GM23338 (cell line): ENCODE measurements at regions not wholly inside any gene's neighbourhood (a gene's known extent, or its start where the extent isn't known, plus 50 kb on each side); places are given as distances from the start of the nearest gene placed in this dataset.

ENCODE experiments used
- ATAC-seq: fragments of 200-7000 bp; cut with Tn5 transposase; 3 replicates; pipeline ENCODE4 v1.9.1; 2020
- DNase-seq: peaks from one replicate; pipeline ENCODE4 v3.0.0-alpha.2; 2015; ENCODE audit warnings: low spot score
- H2AFZ ChIP-seq: fragments of 200-600 bp; sonication (generic); 2 replicates; pipeline ENCODE4 v1.8.0; 2016; ENCODE audit warnings: antibody characterized with exemption, mild to moderate bottlenecking, moderate library complexity
- H3F3A ChIP-seq: fragments of 200-600 bp; sonication (generic); replicated peaks from 2 replicates; pipeline ENCODE4 v1.8.0; 2017; ENCODE audit warnings: antibody characterized with exemption, mixed run types, low read depth
- H3K27ac ChIP-seq: fragments of 200-600 bp; sonication (generic); 2 replicates; pipeline ENCODE4 v1.6.1; 2016; ENCODE audit warnings: low read depth
- H3K27me3 ChIP-seq: fragments of 200-600 bp; sonication (generic); 2 replicates; pipeline ENCODE4 v1.8.0; 2016; ENCODE audit warnings: mild to moderate bottlenecking, mixed run types, moderate library complexity; ENCODE audit not compliant: insufficient read depth
- H3K36me3 ChIP-seq: fragments of 200-600 bp; sonication (generic); 2 replicates; pipeline ENCODE4 v1.8.0; 2016; ENCODE audit warnings: mild to moderate bottlenecking; ENCODE audit not compliant: insufficient read depth
- H3K4me1 ChIP-seq: fragments of 200-600 bp; sonication (generic); 2 replicates; pipeline ENCODE4 v1.8.0; 2016; ENCODE audit warnings: mild to moderate bottlenecking, moderate library complexity; ENCODE audit not compliant: insufficient read depth
- H3K4me2 ChIP-seq: fragments of 200-600 bp; sonication (generic); 2 replicates; pipeline ENCODE4 v1.7.1; 2017; ENCODE audit warnings: mixed run types
- H3K4me3 ChIP-seq: fragments of 200-600 bp; sonication (generic); 2 replicates; pipeline ENCODE4 v1.6.1; 2016; ENCODE audit warnings: mixed run types
- H3K79me2 ChIP-seq: fragments of 200-600 bp; sonication (generic); replicated peaks from 2 replicates; pipeline ENCODE4 v1.8.0; 2017; ENCODE audit warnings: mild to moderate bottlenecking; ENCODE audit not compliant: insufficient read depth
- H3K9me2 ChIP-seq: fragments of 200-600 bp; sonication (generic); 2 replicates; pipeline ENCODE4 v1.8.0; 2017; ENCODE audit not compliant: insufficient read depth
- H4K20me1 ChIP-seq: fragments of 200-600 bp; sonication (generic); replicated peaks from 2 replicates; pipeline ENCODE4 v1.8.0; 2017; ENCODE audit warnings: mild to moderate bottlenecking; ENCODE audit not compliant: insufficient read depth
- H3K27ac Mint-ChIP-seq: 2 replicates; pipeline ENCODE4 v1.8.0; 2020; ENCODE audit warnings: inconsistent platforms, mild to moderate bottlenecking, moderate library complexity, mixed read lengths
- H3K27me3 Mint-ChIP-seq: 3 replicates; pipeline ENCODE4 v1.8.0; 2022; ENCODE audit warnings: low read depth, mild to moderate bottlenecking, moderate library complexity, mixed read lengths, inconsistent platforms; ENCODE audit not compliant: insufficient read depth, poor library complexity
- H3K36me3 Mint-ChIP-seq: 3 replicates; pipeline ENCODE4 v1.8.0; 2021; ENCODE audit warnings: low read depth, mild to moderate bottlenecking, inconsistent platforms, moderate library complexity, mixed read lengths
- H3K4me1 Mint-ChIP-seq: 3 replicates; pipeline ENCODE4 v1.8.0; 2020; ENCODE audit warnings: mild to moderate bottlenecking, inconsistent platforms, mixed read lengths
- H3K4me3 Mint-ChIP-seq: 3 replicates; pipeline ENCODE4 v1.8.0; 2021; ENCODE audit warnings: moderate library complexity, mild to moderate bottlenecking, inconsistent platforms, mixed read lengths
- H3K9me3 Mint-ChIP-seq: 3 replicates; pipeline ENCODE4 v1.8.0; 2020; ENCODE audit warnings: moderate library complexity, mild to moderate bottlenecking, inconsistent platforms, mixed read lengths
- CREB1 ChIP-seq: fragments of 250-450 bp; sonication (Bioruptor Pico); IDR thresholded peaks from 2 replicates; pipeline ENCODE4 v1.5.0; 2020; ENCODE audit warnings: low read depth, mild to moderate bottlenecking, moderate library complexity
- CTCF ChIP-seq, 2 experiments: fragments of 200-600 bp in 1 of 2; sonication (generic) in 1 of 2; conservative IDR thresholded peaks; 2 replicates each; pipeline versions ENCODE4 v1.5.1 to v1.6.1; 2016 to 2017; ENCODE audit warnings: antibody characterized with exemption in 2 of 2, low read depth in 2 of 2, mild to moderate bottlenecking in 2 of 2, moderate library complexity in 1 of 2
- ETS1 ChIP-seq: IDR thresholded peaks from 2 replicates; pipeline ENCODE4 v1.6.1; 2016; ENCODE audit warnings: antibody characterized with exemption
- EZH2 ChIP-seq: fragments of 200-600 bp; sonication (generic); IDR thresholded peaks from one replicate; pipeline ENCODE4 v1.8.0; 2017; ENCODE audit warnings: antibody characterized with exemption, mild to moderate bottlenecking, low read depth; ENCODE audit not compliant: unreplicated experiment
- EZH2phosphoT487 ChIP-seq: fragments of 200-600 bp; sonication (generic); IDR thresholded peaks from one replicate; pipeline ENCODE4 v1.8.1; 2018; ENCODE audit warnings: antibody characterized with exemption; ENCODE audit not compliant: unreplicated experiment
- JUNB ChIP-seq: IDR thresholded peaks from one replicate; pipeline ENCODE4 v1.6.1; 2016; ENCODE audit warnings: antibody characterized with exemption; ENCODE audit not compliant: unreplicated experiment
- NANOG ChIP-seq: IDR thresholded peaks from 2 replicates; pipeline ENCODE4 v1.6.1; 2016; ENCODE audit warnings: antibody characterized with exemption, borderline replicate concordance
- POLR2AphosphoS5 ChIP-seq: IDR thresholded peaks from 2 replicates; pipeline ENCODE4 v1.6.1; 2016; ENCODE audit warnings: antibody characterized with exemption, low read depth
- REST ChIP-seq: IDR thresholded peaks from one replicate; pipeline ENCODE4 v1.6.1; 2018; ENCODE audit warnings: antibody characterized with exemption; ENCODE audit not compliant: unreplicated experiment
- STAT1 ChIP-seq: IDR thresholded peaks from one replicate; pipeline ENCODE4 v1.6.1; 2016; ENCODE audit warnings: antibody characterized with exemption; ENCODE audit not compliant: unreplicated experiment
- ZNF114 ChIP-seq: fragments of 250-450 bp; sonication (Bioruptor Pico); IDR thresholded peaks from 2 replicates; pipeline ENCODE4 v1.5.0; 2020; ENCODE audit warnings: mild to moderate bottlenecking, moderate library complexity
- ZNF331 ChIP-seq: fragments of 250-450 bp; sonication (Bioruptor Pico); IDR thresholded peaks from 2 replicates; pipeline ENCODE4 v1.5.0; 2020; ENCODE audit warnings: low read depth, mild to moderate bottlenecking, moderate library complexity
- ZNF462 ChIP-seq: fragments of 250-450 bp; sonication (Bioruptor Pico); IDR thresholded peaks from 2 replicates; pipeline ENCODE4 v1.5.0; 2020; ENCODE audit warnings: mild to moderate bottlenecking, moderate library complexity

- no peaks in the 10 kb centered on the region for H3K4me1 ChIP-seq
Observed at GRCh38 chr18:54662986-54663385, 71.9 kb downstream of the DYNAP start.

More at GRCh38 chr18:54662986-54663385, 71.9 kb downstream of the DYNAP start:
- peaks cover 2% of the 10 kb centered on the region for H3K27me3 Mint-ChIP-seq
- H3K27ac Mint-ChIP-seq = no peak overlapping the region
- TF ChIP-seq JUNB = no peak
- no peak for TF ChIP-seq ZNF462 (CRISPR knock-in tag)
- TF ChIP-seq NANOG = no peak
- no peak for TF ChIP-seq ETS1
- no peak for TF ChIP-seq CTCF (conservative IDR thresholded peaks at IDR 0.05; ENCODE audit: low read depth in 2 of 2)
- TF ChIP-seq EZH2 = no peak
- TF ChIP-seq STAT1 = no peak
- TF ChIP-seq ZNF331 (CRISPR knock-in tag) = no peak
- no peak for TF ChIP-seq EZH2phosphoT487
- TF ChIP-seq POLR2AphosphoS5 = no peak
- no peak for TF ChIP-seq REST
- no peak for TF ChIP-seq CREB1
- TF ChIP-seq ZNF114 = no peak
- Histone ChIP-seq H3K4me2 (no peak overlapping the region), H3K27me3 (no peaks in the 10 kb centered on the region), H3K36me3 (no peaks in the 10 kb centered on the region), H2AFZ (no peak overlapping the region), H3K27ac (no peak overlapping the region), H3F3A (no peaks in the 10 kb centered on the region), H3K79me2 (no peaks in the 10 kb centered on the region), H4K20me1 (no peaks in the 10 kb centered on the region), H3K9me2 (no peaks in the 10 kb centered on the region), H3K4me3 (no peak overlapping the region)
- H3K36me3 Mint-ChIP-seq = peaks cover 8% of the 10 kb centered on the region; the same call in 2 of the 3 replicates
- H3K9me3 Mint-ChIP-seq = peaks cover 16% of the 10 kb centered on the region; the same call in 2 of the 3 replicates
- no peak for ATAC-seq
- no peaks in the 10 kb centered on the region for H3K4me1 Mint-ChIP-seq
- no peak overlapping the region for H3K4me3 Mint-ChIP-seq
- no peak for DNase-seq
